OCI-LY3 (cell line): ENCODE measurements at regions not wholly inside any gene's neighbourhood (a gene's known extent, or its start where the extent isn't known, plus 50 kb on each side); places are given as distances from the start of the nearest gene placed in this dataset.

Experiments used
- H2AFZ ChIP-seq: fragments of 200-600, 300-600 bp; shearing (Covaris generic); 2 replicates; pipeline ENCODE4 v1.6.0; 2014; ENCODE audit warnings: antibody characterized with exemption, low read depth, low read length
- H3K27ac ChIP-seq: fragments of 200-600, 300-600 bp; sonication (generic); 2 replicates; pipeline ENCODE4 v1.5.1; 2014; ENCODE audit warnings: mild to moderate bottlenecking, low read length, moderate library complexity, mixed read lengths
- H3K27me3 ChIP-seq: fragments of 200-600, 300-600 bp; sonication (generic); 2 replicates; pipeline ENCODE4 v1.6.1; 2014; ENCODE audit warnings: low read depth, low read length, mixed read lengths
- H3K36me3 ChIP-seq: fragments of 200-600, 300-600 bp; sonication (generic); replicated peaks from 2 replicates; pipeline ENCODE3; 2014; ENCODE audit warnings: low read depth, low read length, mixed read lengths
- H3K4me1 ChIP-seq: fragments of 300-600, 200-600 bp; sonication (generic); 2 replicates; pipeline ENCODE4 v1.6.1; 2014; ENCODE audit warnings: low read length, mixed read lengths
- H3K4me2 ChIP-seq: fragments of 200-600, 300-600 bp; sonication (generic); 2 replicates; pipeline ENCODE4 v1.6.1; 2014; ENCODE audit warnings: low read length, mixed read lengths
- H3K4me3 ChIP-seq: fragments of 300-600, 200-600 bp; sonication (generic); 2 replicates; pipeline ENCODE4 v1.5.1; 2014; ENCODE audit warnings: antibody characterized with exemption, mild to moderate bottlenecking, low read length, moderate library complexity
- H3K79me2 ChIP-seq: fragments of 300-600, 200-600 bp; shearing (Covaris generic); 2 replicates; pipeline ENCODE4 v1.6.1; 2014; ENCODE audit warnings: mild to moderate bottlenecking, low read length, mixed read lengths
- H3K9ac ChIP-seq: fragments of 300-600, 200-600 bp; shearing (Covaris generic); 2 replicates; pipeline ENCODE4 v1.6.0; 2014; ENCODE audit warnings: mild to moderate bottlenecking, low read length, moderate library complexity
- H3K9me3 ChIP-seq: fragments of 200-600, 300-600 bp; shearing (Covaris generic); 2 replicates; pipeline ENCODE4 v1.6.1; 2014; ENCODE audit warnings: low read length, mixed read lengths; ENCODE audit not compliant: insufficient read depth
- H4K20me1 ChIP-seq: fragments of 200-600, 300-600 bp; sonication (generic); 2 replicates; pipeline ENCODE4 v1.6.1; 2016; ENCODE audit warnings: low read length, mixed read lengths; ENCODE audit not compliant: insufficient read depth
- CTCF ChIP-seq: fragments of 200-600, 300-600 bp; sonication (generic); IDR thresholded peaks from 2 replicates; pipeline ENCODE4 v1.5.1; 2014; ENCODE audit warnings: antibody characterized with exemption, low read length, low read depth
- EZH2phosphoT487 ChIP-seq: fragments of 200-600 bp; shearing (Covaris generic); IDR thresholded peaks from 2 replicates; pipeline ENCODE4 v1.6.1; 2018; ENCODE audit warnings: antibody characterized with exemption, mixed run types, low read depth

- Histone ChIP-seq H3K4me1 (no peaks in the 10 kb centered on the region), H3K79me2 (no peaks in the 10 kb centered on the region), H3K27ac (no peak overlapping the region), H3K4me2 (no peak overlapping the region), H3K9me3 (no peaks in the 10 kb centered on the region), H3K36me3 (no peaks in the 10 kb centered on the region), H3K27me3 (no peaks in the 10 kb centered on the region), H3K9ac (no peak overlapping the region), H3K4me3 (no peak overlapping the region), H2AFZ (no peak overlapping the region), H4K20me1 (no peaks in the 10 kb centered on the region)
- no peak for TF ChIP-seq CTCF
- no peak for TF ChIP-seq EZH2phosphoT487
These were observed 229.8 kb downstream of the COL12A1 start for GRCh38 chr6:74976026-74976425.

GRCh38 chr6:74973591-74973990 is 232.3 kb downstream of the COL12A1 start:
- no peaks in the 10 kb centered on the region for H3K27me3 ChIP-seq
- no peaks in the 10 kb centered on the region for H3K36me3 ChIP-seq
- no peak overlapping the region for H2AFZ ChIP-seq
- no peaks in the 10 kb centered on the region for H3K4me1 ChIP-seq
- no peak overlapping the region for H3K9ac ChIP-seq
- H3K4me3 ChIP-seq, result no peak overlapping the region
- H4K20me1 ChIP-seq, result no peaks in the 10 kb centered on the region
- H3K79me2 ChIP-seq, result no peaks in the 10 kb centered on the region
- no peak overlapping the region for H3K27ac ChIP-seq
- no peak for TF ChIP-seq CTCF
- TF ChIP-seq EZH2phosphoT487, result no peak
- H3K4me2 ChIP-seq, result no peak overlapping the region
- no peaks in the 10 kb centered on the region for H3K9me3 ChIP-seq

GRCh38 chr6:74971633-74972032 is 234.2 kb downstream of the COL12A1 start:
- Histone ChIP-seq H3K4me3 (no peak overlapping the region), H3K27ac (no peak overlapping the region), H3K79me2 (no peaks in the 10 kb centered on the region), H3K4me2 (no peak overlapping the region), H2AFZ (no peak overlapping the region), H4K20me1 (no peaks in the 10 kb centered on the region), H3K9ac (no peak overlapping the region), H3K4me1 (no peaks in the 10 kb centered on the region), H3K9me3 (no peaks in the 10 kb centered on the region), H3K36me3 (no peaks in the 10 kb centered on the region), H3K27me3 (no peaks in the 10 kb centered on the region)
- no peak for TF ChIP-seq EZH2phosphoT487
- no peak for TF ChIP-seq CTCF

GRCh38 chr6:74969591-74970267 is 236.1 kb downstream of the COL12A1 start:
- Histone ChIP-seq H3K9me3 (no peaks in the 10 kb centered on the region), H3K27me3 (no peaks in the 10 kb centered on the region), H3K36me3 (no peaks in the 10 kb centered on the region), H3K4me1 (no peaks in the 10 kb centered on the region), H2AFZ (no peak overlapping the region), H3K4me3 (no peak overlapping the region), H3K79me2 (no peaks in the 10 kb centered on the region), H4K20me1 (no peaks in the 10 kb centered on the region), H3K9ac (no peak overlapping the region), H3K4me2 (no peak overlapping the region), H3K27ac (no peak overlapping the region)
- TF ChIP-seq CTCF, result no peak
